Stomach (tissue), 8 donors: ENCODE measurements at regions not wholly inside any gene's neighbourhood (a gene's known extent, or its start where the extent isn't known, plus 50 kb on each side); places are given as distances from the start of the nearest gene placed in this dataset.

ENCODE experiments used
- DNase-seq, 2 donors: peaks; one replicate each; pipeline versions ENCODE4 v3.0.0 to v3.0.0-alpha.2; 2013 to 2019
- H3K27ac ChIP-seq, 5 donors: fragments of 200-600 bp in 4 of 5; sonication (generic) in 4 of 5; one replicate each; pipeline ENCODE4 v1.5.1; 2013 to 2019; ENCODE audit warnings: mild to moderate bottlenecking in 1 of 5, moderate library complexity in 1 of 5
- H3K27me3 ChIP-seq, 3 donors: fragments of 200-600 bp; sonication (generic); one replicate each; pipeline ENCODE4 v1.5.1; 2017 to 2019; ENCODE audit warnings: mixed run types in 1 of 3
- H3K36me3 ChIP-seq, 4 donors: fragments of 200-600 bp; sonication (generic); 1 replicate in 3 of 4; 2 replicates in 1 of 4; pipeline ENCODE4 v1.5.1; 2016 to 2019
- H3K4me1 ChIP-seq, 4 donors: fragments of 200-600 bp; sonication (generic); one replicate each; pipeline ENCODE4 v1.5.1; 2016 to 2019
- H3K4me3 ChIP-seq, 4 donors: fragments of 200-600 bp; sonication (generic) in 3 of 4; one replicate each; pipeline ENCODE4 v1.5.1; 2016 to 2019; ENCODE audit warnings: mild to moderate bottlenecking in 1 of 4
- H3K9me3 ChIP-seq, 4 donors: fragments of 200-600 bp; sonication (generic); one replicate each; pipeline ENCODE4 v1.5.1; 2016 to 2019
- CTCF ChIP-seq, 7 experiments: fragments of 450-650 bp in 4 of 7; fragments of 200-600 bp in 3 of 7; sonication (generic) in 3 of 7; IDR thresholded peaks; one replicate each; pipeline ENCODE4 v1.5.1; 2016 to 2019; ENCODE audit warnings: antibody characterized with exemption in 7 of 7, control low read depth in 2 of 7, mild to moderate bottlenecking in 1 of 7
- EP300 ChIP-seq: sonication (generic); formaldehyde crosslinking; IDR thresholded peaks from one replicate; pipeline ENCODE4 v1.6.1; 2017; ENCODE audit warnings: antibody characterized with exemption
- POLR2A ChIP-seq, 4 donors: fragments of 450-650 bp; IDR thresholded peaks; one replicate each; pipeline ENCODE4 v1.6.1; 2016; ENCODE audit warnings: antibody characterized with exemption in 4 of 4, control low read depth in 2 of 4, mild to moderate bottlenecking in 1 of 4, moderate library complexity in 1 of 4
- POLR2AphosphoS5 ChIP-seq, 3 donors: sonication (generic); formaldehyde crosslinking; IDR thresholded peaks; one replicate each; pipeline ENCODE4 v1.6.1; 2016; ENCODE audit warnings: antibody characterized with exemption in 3 of 3
- WGBS, 5 donors: extraction: QIAGEN DNeasy Blood & Tissue Kit in 3 of 5; methylation state at CpG; one replicate each; pipeline versions ENCODE4 v1.1.5 to v1.1.7; 2013 to 2018; 5-methylcytosine and 5-hydroxymethylcytosine counted together
- intact Hi-C: fragments of 100-400 bp; cut with DNase I; formaldehyde crosslinking; loops from one replicate; pipeline ENCODE4 v1.15.1; 2023; ENCODE audit warnings: low total_unique reads
- donor health status: healthy with polysubstance abuse.
- donor health status: Bipolar disorder and iron deficiency.
- donor health status: healthy.

- DNase-seq, result no peak
- WGBS, 5 donors, result 60 to 84% (median 70%) methylated on average over 2 of the region's 2 CpGs
- TF ChIP-seq CTCF (IDR thresholded peaks at IDR 0.05) (no peak), EP300 (no peak), POLR2A (IDR thresholded peaks at IDR 0.05) (no peak), POLR2AphosphoS5 (IDR thresholded peaks at IDR 0.05) (no peak)
- no peaks in the 10 kb centered on the region for H3K27me3 ChIP-seq
- H3K4me3 ChIP-seq, result no peak overlapping the region
- intact Hi-C loops, result no loop called here
- no peaks in the 10 kb centered on the region for H3K9me3 ChIP-seq
- no peaks in the 10 kb centered on the region for H3K4me1 ChIP-seq
- no peak overlapping the region for H3K27ac ChIP-seq
- no peaks in the 10 kb centered on the region for H3K36me3 ChIP-seq
Observed at GRCh38 chr2:122100346-122100745, 344.9 kb downstream of the TSN start.

DNA sequence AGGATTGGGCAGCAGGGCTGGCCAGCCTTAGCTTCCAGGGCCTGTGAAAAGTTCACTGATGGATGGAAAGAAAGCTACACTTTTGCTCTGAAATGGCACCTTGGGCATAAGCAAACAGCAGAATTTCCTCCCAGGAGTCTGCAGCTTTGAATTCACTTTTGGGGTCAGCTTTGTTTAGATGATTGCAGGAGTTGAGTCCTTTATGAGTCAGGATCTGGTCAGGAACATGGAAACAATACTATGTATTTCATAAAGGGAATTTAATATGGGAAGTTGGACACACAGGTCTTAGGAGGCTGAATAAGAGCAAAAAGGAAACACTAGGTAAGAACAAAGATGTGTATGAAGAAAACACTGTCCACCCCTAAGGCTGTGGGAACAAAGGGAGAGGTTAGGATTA, 345.3 kb downstream of the TSN start:
- no peaks in the 10 kb centered on the region for H3K36me3 ChIP-seq
- intact Hi-C loops, result no loop called here
- TF ChIP-seq POLR2AphosphoS5 (IDR thresholded peaks at IDR 0.05) (no peak), POLR2A (IDR thresholded peaks at IDR 0.05) (no peak), CTCF (IDR thresholded peaks at IDR 0.05) (no peak), EP300 (no peak)
- no peak overlapping the region for H3K27ac ChIP-seq
- no peak for DNase-seq
- H3K27me3 ChIP-seq, result no peaks in the 10 kb centered on the region
- H3K9me3 ChIP-seq, result no peaks in the 10 kb centered on the region
- H3K4me1 ChIP-seq, result no peaks in the 10 kb centered on the region
- H3K4me3 ChIP-seq, result no peak overlapping the region

DNA sequence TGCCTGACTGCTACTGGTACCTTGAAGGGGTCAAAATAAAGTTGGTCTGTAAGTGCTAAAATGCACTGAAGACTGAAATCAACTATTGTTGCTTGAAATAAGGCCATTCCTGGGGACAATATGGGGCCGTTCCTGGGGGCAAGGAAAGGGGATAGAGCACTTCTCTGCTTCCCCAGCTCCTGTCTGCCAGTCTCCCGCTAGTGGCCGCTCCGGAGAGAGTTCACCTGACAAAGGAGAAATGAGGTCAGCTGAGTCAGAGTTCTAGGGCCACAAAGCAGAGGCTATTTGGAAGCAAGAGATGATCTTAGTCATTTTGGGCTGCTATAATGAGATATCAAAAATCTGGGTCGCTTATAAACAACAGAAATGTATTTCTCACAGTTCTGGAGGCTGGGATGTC, 345.9 kb downstream of the TSN start:
- H3K27ac ChIP-seq, result no peak overlapping the region
- H3K9me3 ChIP-seq, result no peaks in the 10 kb centered on the region
- H3K36me3 ChIP-seq, result no peaks in the 10 kb centered on the region
- intact Hi-C loops, result no loop called here
- 78 to 86% (median 84%) methylated on average over 5 of the region's 5 CpGs for WGBS, 5 donors
- H3K4me3 ChIP-seq, result no peak overlapping the region
- H3K4me1 ChIP-seq, result no peaks in the 10 kb centered on the region
- no peak for DNase-seq
- TF ChIP-seq POLR2A (IDR thresholded peaks at IDR 0.05), result no peak
- TF ChIP-seq CTCF (IDR thresholded peaks at IDR 0.05), result no peak
- TF ChIP-seq POLR2AphosphoS5 (IDR thresholded peaks at IDR 0.05), result no peak
- no peak for TF ChIP-seq EP300
- no peaks in the 10 kb centered on the region for H3K27me3 ChIP-seq

DNA sequence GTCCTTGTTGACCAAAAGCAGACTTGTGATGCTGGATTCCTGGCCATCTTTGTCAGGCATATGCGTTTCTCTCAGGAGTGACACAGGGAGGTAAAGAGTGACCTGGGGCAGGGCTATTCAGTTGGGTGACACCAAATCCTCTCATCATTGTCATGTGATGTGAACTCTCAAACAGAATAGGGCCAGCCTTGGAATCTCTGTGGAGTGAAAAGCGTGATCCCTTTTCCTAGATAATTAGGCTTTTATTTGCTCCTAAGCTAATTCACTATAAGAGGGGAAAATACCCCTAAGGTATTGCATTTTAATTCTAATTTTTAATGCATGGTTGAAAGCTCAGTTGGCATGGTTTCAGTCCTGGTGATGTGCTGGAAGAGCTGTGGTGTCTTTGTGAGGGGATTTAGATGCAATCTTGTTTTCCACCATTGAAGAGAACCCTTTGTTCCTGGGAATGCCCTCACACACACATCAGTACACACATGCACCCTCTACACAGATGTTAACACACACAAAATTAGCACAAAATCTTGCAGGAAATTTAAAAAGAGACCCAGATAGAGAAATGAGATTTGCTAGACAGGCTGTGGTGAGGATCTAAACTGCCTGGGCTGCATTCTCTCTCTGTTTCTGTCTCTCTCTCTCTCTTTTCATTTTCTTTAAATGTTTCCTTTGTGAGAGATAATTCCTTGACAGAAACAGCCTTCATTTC, 349.9 kb downstream of the TSN start:
- no peak overlapping the region for H3K27ac ChIP-seq
- H3K9me3 ChIP-seq, result no peaks in the 10 kb centered on the region
- H3K36me3 ChIP-seq, result no peaks in the 10 kb centered on the region
- H3K27me3 ChIP-seq, result peaks cover 0 to 11% (median 0%) of the 10 kb centered on the region in 3 donors
- intact Hi-C loops, result no loop called here
- 85 to 90% (median 85%) methylated on average over 2 of the region's 2 CpGs for WGBS, 5 donors
- no peaks in the 10 kb centered on the region for H3K4me1 ChIP-seq
- TF ChIP-seq POLR2A (IDR thresholded peaks at IDR 0.05), result no peak
- TF ChIP-seq CTCF (IDR thresholded peaks at IDR 0.05), result no peak
- TF ChIP-seq POLR2AphosphoS5 (IDR thresholded peaks at IDR 0.05), result no peak
- no peak for TF ChIP-seq EP300
- H3K4me3 ChIP-seq, result no peak overlapping the region
- no peak for DNase-seq
